ENCODE measurements at regions not wholly inside any gene's neighbourhood (a gene's known extent, or its start where the extent isn't known, plus 50 kb on each side); places are given as distances from the start of the nearest gene placed in this dataset.

DNA sequence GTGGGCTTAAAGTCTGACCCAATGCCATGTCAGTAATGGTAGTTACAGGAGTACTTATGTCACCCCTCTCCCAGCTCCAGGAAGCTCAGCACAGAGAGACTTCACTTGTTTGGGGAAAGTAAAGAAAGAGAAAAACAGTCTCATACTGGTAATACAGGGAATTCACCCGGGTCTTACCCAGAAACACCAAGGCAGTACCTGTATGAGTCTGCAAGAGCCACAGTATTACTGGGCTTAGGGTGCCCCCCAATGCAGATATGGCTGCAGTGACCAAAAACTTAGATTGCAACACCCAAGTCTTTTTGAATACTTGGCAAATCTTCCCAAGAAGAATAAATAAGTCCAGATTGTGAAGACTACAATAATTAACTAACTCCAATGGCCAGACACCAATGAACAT is 622.1 kb downstream of the IGSF11 start:
- Histone ChIP-seq H3K79me1 (ENCODE audit: low read depth, low read length) (no peaks in the 10 kb centered on the region), H3K36me3 (replicated peaks in 1 of 2; ENCODE audit: control insufficient read depth in 2 of 2, insufficient read depth in 2 of 2, low read length in 2 of 2) (no peaks in the 10 kb centered on the region), H4K8ac (ENCODE audit: low read depth, low read length) (no peak overlapping the region), H2BK15ac (ENCODE audit: low read length) (no peak overlapping the region), H3K4me2 (ENCODE audit: insufficient read depth, low read length, poor library complexity, severe bottlenecking) (no peak overlapping the region), H2AFZ (ENCODE audit: low read length) (no peak overlapping the region), H2BK5ac (ENCODE audit: low read length) (no peak overlapping the region), H3K4ac (ENCODE audit: low read length) (no peak overlapping the region), H3K14ac (ENCODE audit: low read length) (no peak overlapping the region), H2AK5ac (ENCODE audit: low read depth, low read length) (no peak overlapping the region), H3K18ac (ENCODE audit: low read length) (no peak overlapping the region), H3K23ac (ENCODE audit: low read depth, low read length, poor library complexity) (no peak overlapping the region), H3K9ac (ENCODE audit: low read depth, low read length, poor library complexity) (no peak overlapping the region), H3K27ac (replicated peaks; ENCODE audit: low read length) (no peak overlapping the region), H2BK120ac (ENCODE audit: low read depth, low read length) (no peak overlapping the region), H3K4me1 (ENCODE audit: control insufficient read depth in 2 of 2, insufficient read depth in 1 of 2, low read depth in 1 of 2, low read length in 2 of 2) (no peaks in the 10 kb centered on the region), H4K91ac (ENCODE audit: low read depth, low read length, poor library complexity) (no peak overlapping the region), H2BK12ac (ENCODE audit: low read length) (no peak overlapping the region), H3K9me3 (replicated peaks in 1 of 2; ENCODE audit: control insufficient read depth in 2 of 2, insufficient read depth in 1 of 2, low read depth in 1 of 2, low read length in 2 of 2) (no peaks in the 10 kb centered on the region), H3K4me3 (ENCODE audit: low read length in 2 of 2) (no peak overlapping the region), H3K27me3 (ENCODE audit: control insufficient read depth in 3 of 3, insufficient read depth in 3 of 3, low read depth in 1 of 3, low read length in 3 of 3) (no peaks in the 10 kb centered on the region)
- DNase-seq (ENCODE audit: low spot score) = no peak
- WGBS, 2 donors (ENCODE audit: extremely low coverage in 2 of 2, insufficient read length in 2 of 2, insufficient replicate concordance in 1 of 2) = no CpG with 5 or more reads among the region's 1 CpG

DNA sequence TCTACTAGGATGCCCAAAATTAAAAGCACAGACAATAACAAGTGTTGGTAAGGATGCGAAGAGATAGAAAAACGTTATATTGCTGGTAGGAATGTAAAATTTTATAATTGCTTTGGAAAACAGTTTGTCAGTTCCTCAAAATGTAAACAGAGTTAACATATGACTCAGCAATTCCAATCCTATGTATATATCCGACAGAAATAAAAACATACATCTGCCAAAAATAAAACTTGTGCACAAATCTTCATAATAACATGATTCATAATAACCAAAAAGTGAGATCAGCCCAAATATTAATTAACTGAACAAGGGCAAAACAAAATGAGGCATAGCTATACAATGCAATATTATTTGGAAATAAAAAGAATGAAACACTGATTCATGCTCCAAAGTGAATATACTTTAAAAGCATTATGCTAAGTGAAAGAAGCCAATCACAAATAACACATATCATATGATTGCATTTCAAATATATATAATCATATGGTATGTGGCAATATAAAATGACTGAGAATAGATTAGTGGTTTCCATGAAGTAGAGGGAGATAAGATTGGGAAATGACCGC is 609.3 kb downstream of the IGSF11 start:
- H3K4me2 ChIP-seq (ENCODE audit: insufficient read depth, low read length, poor library complexity, severe bottlenecking) = no peak overlapping the region
- no peak overlapping the region for H4K91ac ChIP-seq (ENCODE audit: low read depth, low read length, poor library complexity)
- no peak overlapping the region for H2BK5ac ChIP-seq (ENCODE audit: low read length)
- no peak overlapping the region for H2BK12ac ChIP-seq (ENCODE audit: low read length)
- no peak overlapping the region for H2BK15ac ChIP-seq (ENCODE audit: low read length)
- H3K18ac ChIP-seq (ENCODE audit: low read length) = no peak overlapping the region
- no peak overlapping the region for H3K23ac ChIP-seq (ENCODE audit: low read depth, low read length, poor library complexity)
- no peaks in the 10 kb centered on the region for H3K36me3 ChIP-seq (replicated peaks in 1 of 2; ENCODE audit: control insufficient read depth in 2 of 2, insufficient read depth in 2 of 2, low read length in 2 of 2)
- H2AFZ ChIP-seq (ENCODE audit: low read length) = no peak overlapping the region
- H3K4ac ChIP-seq (ENCODE audit: low read length) = no peak overlapping the region
- H3K9me3 ChIP-seq (replicated peaks in 1 of 2; ENCODE audit: control insufficient read depth in 2 of 2, insufficient read depth in 1 of 2, low read depth in 1 of 2, low read length in 2 of 2) = no peaks in the 10 kb centered on the region
- H3K79me1 ChIP-seq (ENCODE audit: low read depth, low read length) = no peaks in the 10 kb centered on the region
- no peaks in the 10 kb centered on the region for H3K4me1 ChIP-seq (ENCODE audit: control insufficient read depth in 2 of 2, insufficient read depth in 1 of 2, low read depth in 1 of 2, low read length in 2 of 2)
- no peak overlapping the region for H2BK120ac ChIP-seq (ENCODE audit: low read depth, low read length)
- no peak overlapping the region for H2AK5ac ChIP-seq (ENCODE audit: low read depth, low read length)
- no peak overlapping the region for H3K14ac ChIP-seq (ENCODE audit: low read length)
- no CpG with 5 or more reads among the region's 4 CpGs for WGBS, 2 donors (ENCODE audit: extremely low coverage in 2 of 2, insufficient read length in 2 of 2, insufficient replicate concordance in 1 of 2)
- no peak overlapping the region for H3K4me3 ChIP-seq (ENCODE audit: low read length in 2 of 2)
- no peak overlapping the region for H3K9ac ChIP-seq (ENCODE audit: low read depth, low read length, poor library complexity)
- H4K8ac ChIP-seq (ENCODE audit: low read depth, low read length) = no peak overlapping the region
- no peak overlapping the region for H3K27ac ChIP-seq (replicated peaks; ENCODE audit: low read length)
- DNase-seq (ENCODE audit: low spot score) = no peak
- no peaks in the 10 kb centered on the region for H3K27me3 ChIP-seq (ENCODE audit: control insufficient read depth in 3 of 3, insufficient read depth in 3 of 3, low read depth in 1 of 3, low read length in 3 of 3)

DNA sequence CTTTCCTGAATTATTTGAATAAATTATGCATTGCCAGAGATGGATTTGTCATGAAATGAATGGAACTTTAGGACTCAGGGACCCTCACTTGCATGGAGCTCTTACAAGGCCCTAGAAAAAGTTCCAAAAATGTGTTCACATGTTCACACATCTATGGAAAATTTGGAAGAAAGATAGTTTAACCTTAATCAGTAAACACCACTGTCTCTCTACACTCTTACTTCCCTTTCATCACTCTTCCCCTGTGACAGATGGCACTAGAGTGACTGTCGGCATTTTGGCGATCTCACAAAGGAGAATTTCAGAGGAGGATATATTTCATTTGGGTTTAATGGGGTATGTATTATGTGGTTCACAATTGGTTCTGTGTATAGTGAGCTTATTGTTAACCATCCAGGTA is 600.8 kb downstream of the IGSF11 start:
- no peaks in the 10 kb centered on the region for H3K4me1 ChIP-seq (ENCODE audit: control insufficient read depth in 2 of 2, insufficient read depth in 1 of 2, low read depth in 1 of 2, low read length in 2 of 2)
- no peak overlapping the region for H2BK15ac ChIP-seq (ENCODE audit: low read length)
- no peak overlapping the region for H2BK5ac ChIP-seq (ENCODE audit: low read length)
- H4K91ac ChIP-seq (ENCODE audit: low read depth, low read length, poor library complexity) = no peak overlapping the region
- H3K27ac ChIP-seq (replicated peaks; ENCODE audit: low read length) = no peak overlapping the region
- H2BK120ac ChIP-seq (ENCODE audit: low read depth, low read length) = no peak overlapping the region
- H3K27me3 ChIP-seq (ENCODE audit: control insufficient read depth in 3 of 3, insufficient read depth in 3 of 3, low read depth in 1 of 3, low read length in 3 of 3) = no peaks in the 10 kb centered on the region
- no peak overlapping the region for H3K4me2 ChIP-seq (ENCODE audit: insufficient read depth, low read length, poor library complexity, severe bottlenecking)
- H4K8ac ChIP-seq (ENCODE audit: low read depth, low read length) = no peak overlapping the region
- no peak overlapping the region for H3K18ac ChIP-seq (ENCODE audit: low read length)
- no CpG with 5 or more reads among the region's 2 CpGs for WGBS, 2 donors (ENCODE audit: extremely low coverage in 2 of 2, insufficient read length in 2 of 2, insufficient replicate concordance in 1 of 2)
- H3K23ac ChIP-seq (ENCODE audit: low read depth, low read length, poor library complexity) = no peak overlapping the region
- H3K79me1 ChIP-seq (ENCODE audit: low read depth, low read length) = no peaks in the 10 kb centered on the region
- no peak overlapping the region for H2AK5ac ChIP-seq (ENCODE audit: low read depth, low read length)
- H3K9ac ChIP-seq (ENCODE audit: low read depth, low read length, poor library complexity) = no peak overlapping the region
- no peaks in the 10 kb centered on the region for H3K9me3 ChIP-seq (replicated peaks in 1 of 2; ENCODE audit: control insufficient read depth in 2 of 2, insufficient read depth in 1 of 2, low read depth in 1 of 2, low read length in 2 of 2)
- no peak overlapping the region for H2AFZ ChIP-seq (ENCODE audit: low read length)
- no peaks in the 10 kb centered on the region for H3K36me3 ChIP-seq (replicated peaks in 1 of 2; ENCODE audit: control insufficient read depth in 2 of 2, insufficient read depth in 2 of 2, low read length in 2 of 2)
- no peak overlapping the region for H3K14ac ChIP-seq (ENCODE audit: low read length)
- H2BK12ac ChIP-seq (ENCODE audit: low read length) = no peak overlapping the region
- DNase-seq (ENCODE audit: low spot score) = no peak
- H3K4me3 ChIP-seq (ENCODE audit: low read length in 2 of 2) = no peak overlapping the region
- no peak overlapping the region for H3K4ac ChIP-seq (ENCODE audit: low read length)

DNA sequence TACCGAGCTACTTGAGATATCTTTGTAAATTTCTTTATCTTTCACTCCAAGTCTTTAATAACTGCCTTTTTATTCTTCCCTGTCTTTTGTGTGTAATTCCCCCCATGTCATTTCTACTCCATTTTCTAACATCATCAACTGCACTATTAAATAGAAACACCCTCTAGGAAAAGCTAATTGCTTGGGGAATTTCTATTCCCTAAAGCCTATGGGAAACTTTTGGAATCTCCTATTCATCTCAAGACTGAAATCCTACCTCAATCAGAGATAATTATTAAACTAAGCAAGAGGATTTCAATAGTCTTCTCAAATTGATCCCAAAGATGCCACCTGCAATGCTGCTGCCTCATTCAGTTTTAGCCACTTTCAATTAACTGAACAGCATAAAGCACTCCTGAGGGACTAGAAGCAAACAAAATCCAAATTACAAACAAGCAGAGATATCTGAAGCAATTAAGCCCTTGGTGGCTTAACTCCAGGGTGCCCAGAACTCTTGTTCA is 598.7 kb downstream of the IGSF11 start:
- Histone ChIP-seq H3K27me3 (ENCODE audit: control insufficient read depth in 3 of 3, insufficient read depth in 3 of 3, low read depth in 1 of 3, low read length in 3 of 3) (no peaks in the 10 kb centered on the region), H2BK12ac (ENCODE audit: low read length) (no peak overlapping the region), H2BK15ac (ENCODE audit: low read length) (no peak overlapping the region), H3K4me2 (ENCODE audit: insufficient read depth, low read length, poor library complexity, severe bottlenecking) (no peak overlapping the region), H3K9ac (ENCODE audit: low read depth, low read length, poor library complexity) (no peak overlapping the region), H4K91ac (ENCODE audit: low read depth, low read length, poor library complexity) (no peak overlapping the region), H2AFZ (ENCODE audit: low read length) (no peak overlapping the region), H3K4me3 (ENCODE audit: low read length in 2 of 2) (no peak overlapping the region), H2BK120ac (ENCODE audit: low read depth, low read length) (no peak overlapping the region), H3K23ac (ENCODE audit: low read depth, low read length, poor library complexity) (no peak overlapping the region), H3K14ac (ENCODE audit: low read length) (no peak overlapping the region), H3K4me1 (ENCODE audit: control insufficient read depth in 2 of 2, insufficient read depth in 1 of 2, low read depth in 1 of 2, low read length in 2 of 2) (no peaks in the 10 kb centered on the region), H3K9me3 (replicated peaks in 1 of 2; ENCODE audit: control insufficient read depth in 2 of 2, insufficient read depth in 1 of 2, low read depth in 1 of 2, low read length in 2 of 2) (no peaks in the 10 kb centered on the region), H3K4ac (ENCODE audit: low read length) (no peak overlapping the region), H3K27ac (replicated peaks; ENCODE audit: low read length) (no peak overlapping the region), H3K79me1 (ENCODE audit: low read depth, low read length) (no peaks in the 10 kb centered on the region), H3K18ac (ENCODE audit: low read length) (no peak overlapping the region), H4K8ac (ENCODE audit: low read depth, low read length) (no peak overlapping the region), H2AK5ac (ENCODE audit: low read depth, low read length) (no peak overlapping the region), H2BK5ac (ENCODE audit: low read length) (no peak overlapping the region), H3K36me3 (replicated peaks in 1 of 2; ENCODE audit: control insufficient read depth in 2 of 2, insufficient read depth in 2 of 2, low read length in 2 of 2) (no peaks in the 10 kb centered on the region)
- WGBS, 2 donors (ENCODE audit: extremely low coverage in 2 of 2, insufficient read length in 2 of 2, insufficient replicate concordance in 1 of 2) = no CpG with 5 or more reads among the region's 1 CpG
- DNase-seq (ENCODE audit: low spot score) = no peak

All from neuronal stem cell (in vitro differentiated cells).